ENCODE measurements at regions not wholly inside any gene's neighbourhood (a gene's known extent, or its start where the extent isn't known, plus 50 kb on each side); places are given as distances from the start of the nearest gene placed in this dataset.

GRCh38 chr12:78559416-78559815 is 305.2 kb upstream of the SYT1 start:
- TF ChIP-seq CTCF (IDR thresholded peaks at IDR 0.05), result no peak
- TF ChIP-seq JUND (IDR thresholded peaks at IDR 0.05), result no peak
- no peak for TF ChIP-seq TCF12 (IDR thresholded peaks at IDR 0.05)
- TF ChIP-seq ZBTB33 (IDR thresholded peaks at IDR 0.05; ENCODE audit: borderline replicate concordance, low read depth), result no peak
- TF ChIP-seq NRF1 (IDR thresholded peaks at IDR 0.05; ENCODE audit: low read depth, low read length), result no peak
